SK-N-SH (cell line): ENCODE measurements at regions not wholly inside any gene's neighbourhood (a gene's known extent, or its start where the extent isn't known, plus 50 kb on each side); places are given as distances from the start of the nearest gene placed in this dataset.

Experiments
- CTCF ChIA-PET: fragments of 300-600, 350-600 bp; formaldehyde crosslinking; extraction: SDS; loops from one replicate; lab custom pipeline; 2021; lab: Yijun Ruan, JAX
- POLR2A ChIA-PET: fragments of 350-600 bp; sonication (Branson Sonifier 250); formaldehyde crosslinking; extraction: SDS; loops from one replicate; lab custom pipeline; 2020; ENCODE audit warnings: antibody characterized with exemption, inconsistent platforms; lab: Yijun Ruan, JAX
- DNase-seq: peaks from one replicate; pipeline ENCODE4 v3.0.0; 2012
- H2AFZ ChIP-seq: fragments of 200-600 bp; sonication (generic); 2 replicates; pipeline ENCODE4 v1.8.1; 2016; ENCODE audit warnings: antibody characterized with exemption, mild to moderate bottlenecking, low read depth
- H3F3A ChIP-seq: fragments of 200-600 bp; sonication (generic); replicated peaks from 2 replicates; pipeline ENCODE3; 2016; ENCODE audit warnings: antibody characterized with exemption, mild to moderate bottlenecking; ENCODE audit not compliant: insufficient read depth
- H3K27ac ChIP-seq, 2 experiments: fragments of 200-500 bp in 1 of 2; fragments of 200-600 bp in 1 of 2; sonication (Bioruptor generic) in 1 of 2; sonication (generic), shearing (Covaris generic) in 1 of 2; 2 replicates each; pipeline versions ENCODE4 v1.5.1 to v1.6.1; 2014 to 2016; ENCODE audit warnings: low read depth in 2 of 2, inconsistent platforms in 1 of 2, low read length in 1 of 2, mild to moderate bottlenecking in 1 of 2, mixed read lengths in 1 of 2
- H3K27me3 ChIP-seq: fragments of 200-600 bp; sonication (generic), shearing (Covaris generic); 2 replicates; pipeline ENCODE4 v1.6.1; 2016; ENCODE audit warnings: mixed run types; ENCODE audit not compliant: insufficient read depth
- H3K36me3 ChIP-seq, 2 experiments: fragments of 200-500 bp in 1 of 2; fragments of 200-600 bp in 1 of 2; sonication (Bioruptor generic) in 1 of 2; sonication (generic) in 1 of 2; replicated peaks in 1 of 2; 2 replicates each; pipeline versions ENCODE3 to v1.5.1; 2014 to 2016; ENCODE audit warnings: low read length in 1 of 2, mild to moderate bottlenecking in 1 of 2; ENCODE audit not compliant: insufficient read depth in 2 of 2, control insufficient read depth in 1 of 2
- H3K4me1 ChIP-seq, 2 experiments: fragments of 200-500 bp in 1 of 2; fragments of 200-600 bp in 1 of 2; sonication (Bioruptor generic) in 1 of 2; sonication (generic), shearing (Covaris generic) in 1 of 2; 2 replicates each; pipeline versions ENCODE4 v1.5.1 to v1.6.1; 2014 to 2016; ENCODE audit warnings: low read depth in 1 of 2, low read length in 1 of 2, mixed run types in 1 of 2; ENCODE audit not compliant: insufficient read depth in 2 of 2, control insufficient read depth in 1 of 2
- H3K4me2 ChIP-seq: fragments of 200-600 bp; sonication (generic), shearing (Covaris generic); 2 replicates; pipeline ENCODE4 v1.6.1; 2017; ENCODE audit warnings: mixed run types
- H3K4me3 ChIP-seq, 2 experiments: fragments of 200-500 bp in 1 of 2; fragments of 200-600 bp in 1 of 2; sonication (Bioruptor generic) in 1 of 2; sonication (generic), shearing (Covaris generic) in 1 of 2; 2 replicates each; pipeline versions ENCODE4 v1.5.1 to v1.8.1; 2014 to 2016; ENCODE audit warnings: low read depth in 2 of 2, inconsistent platforms in 1 of 2, low read length in 1 of 2, mild to moderate bottlenecking in 1 of 2, mixed read lengths in 1 of 2, moderate library complexity in 1 of 2
- H3K79me2 ChIP-seq: fragments of 200-600 bp; sonication (generic); 2 replicates; pipeline ENCODE4 v1.8.1; 2017; ENCODE audit warnings: mild to moderate bottlenecking; ENCODE audit not compliant: insufficient read depth
- H3K9ac ChIP-seq: fragments of 200-600 bp; sonication (generic); 2 replicates; pipeline ENCODE4 v1.6.1; 2017; ENCODE audit warnings: mixed run types
- H3K9me2 ChIP-seq: fragments of 200-600 bp; sonication (generic); 2 replicates; pipeline ENCODE4 v1.6.1; 2017; ENCODE audit warnings: mixed run types
- H3K9me3 ChIP-seq: fragments of 200-600 bp; sonication (generic); 2 replicates; pipeline ENCODE4 v1.6.1; 2017; ENCODE audit warnings: mixed run types, mild to moderate bottlenecking, moderate library complexity
- H4K20me1 ChIP-seq: fragments of 200-600 bp; sonication (generic); 2 replicates; pipeline ENCODE4 v1.6.1; 2017; ENCODE audit warnings: mild to moderate bottlenecking, mixed run types; ENCODE audit not compliant: insufficient read depth
- ELF1 ChIP-seq: IDR thresholded peaks from 2 replicates; pipeline ENCODE4 v1.4.0; 2012
- EP300 ChIP-seq, 2 experiments: IDR thresholded peaks; 2 replicates each; pipeline versions ENCODE4 v1.4.0 to v1.6.1; 2012; ENCODE audit warnings: borderline replicate concordance in 1 of 2, low read depth in 1 of 2, low read length in 1 of 2
- FOXJ3 ChIP-seq: sonication (generic); formaldehyde crosslinking; IDR thresholded peaks from 2 replicates; pipeline ENCODE4 v1.5.1; 2020; ENCODE audit warnings: mild to moderate bottlenecking, missing genetic modification reagents
- GATA2 ChIP-seq: sonication (generic); formaldehyde crosslinking; IDR thresholded peaks from 2 replicates; pipeline ENCODE4 v1.5.0; 2020; ENCODE audit warnings: mild to moderate bottlenecking, missing genetic modification reagents
- NRF1 ChIP-seq: IDR thresholded peaks from 2 replicates; pipeline ENCODE4 v1.6.1; 2012; ENCODE audit warnings: low read depth, mild to moderate bottlenecking, low read length
- PBX3 ChIP-seq: IDR thresholded peaks from 2 replicates; pipeline ENCODE4; 2012
- RCOR1 ChIP-seq: fragments of 150-350 bp; IDR thresholded peaks from 2 replicates; pipeline ENCODE4 v1.6.1; 2017; ENCODE audit warnings: antibody characterized with exemption, low read length
- RFX5 ChIP-seq: IDR thresholded peaks from 2 replicates; pipeline ENCODE4 v1.6.1; 2012; ENCODE audit warnings: mild to moderate bottlenecking, improper control_type of control experiment, low read length
- RXRA ChIP-seq: IDR thresholded peaks from 2 replicates; pipeline ENCODE4 v1.4.0; 2012; ENCODE audit warnings: low read depth, mild to moderate bottlenecking, borderline replicate concordance
- TEAD4 ChIP-seq: IDR thresholded peaks from 2 replicates; pipeline ENCODE4 v1.4.0; 2012; ENCODE audit warnings: mild to moderate bottlenecking, borderline replicate concordance; ENCODE audit not compliant: insufficient read depth
- ZBTB33 ChIP-seq: IDR thresholded peaks from 2 replicates; pipeline ENCODE4 v1.4.0; 2012; ENCODE audit warnings: low read depth, borderline replicate concordance
- WGBS: methylation state at CpG from one replicate; pipeline ENCODE4 v1.1.6; 2017; ENCODE audit warnings: low lambda C conversion rate; 5-methylcytosine and 5-hydroxymethylcytosine counted together

GRCh38 chr10:106114656-106115186 lies 1049.8 kb downstream of the SORCS1 start:
- POLR2A ChIA-PET: no interaction called here

GRCh38 chr10:106111246-106111645 lies 1053.3 kb downstream of the SORCS1 start:
- H3K27me3 ChIP-seq: no peaks in the 10 kb centered on the region
- no peak for DNase-seq
- ChIA-PET CTCF (no interaction called here), POLR2A (no interaction called here)
- no peaks in the 10 kb centered on the region for H3K4me1 ChIP-seq
- H3K4me3 ChIP-seq: no peak overlapping the region
- H3K36me3 ChIP-seq: no peaks in the 10 kb centered on the region
- no peaks in the 10 kb centered on the region for H3K9me2 ChIP-seq
- H3K79me2 ChIP-seq: no peaks in the 10 kb centered on the region
- H3K4me2 ChIP-seq: no peak overlapping the region
- H3F3A ChIP-seq: no peaks in the 10 kb centered on the region
- H4K20me1 ChIP-seq: no peaks in the 10 kb centered on the region
- no peak overlapping the region for H2AFZ ChIP-seq
- no peak for TF ChIP-seq RFX5
- TF ChIP-seq PBX3: no peak
- TF ChIP-seq RXRA: no peak
- TF ChIP-seq EP300 (IDR thresholded peaks at IDR 0.05; ENCODE audit: borderline replicate concordance in 1 of 2, low read depth in 1 of 2, low read length in 1 of 2): no peak
- no peak for TF ChIP-seq NRF1
- TF ChIP-seq, all 33 proteins: peak for 0
- Histone ChIP-seq H3K9ac (no peak overlapping the region), H3K9me3 (no peaks in the 10 kb centered on the region), H3K27ac (no peak overlapping the region)
- 8% methylated on average over 1 of the region's 1 CpG for WGBS

More at GRCh38 chr10:106114656-106115186, 1049.8 kb downstream of the SORCS1 start:
- Histone ChIP-seq H3K9me3 (no peaks in the 10 kb centered on the region), H3F3A (no peaks in the 10 kb centered on the region), H3K36me3 (no peaks in the 10 kb centered on the region), H3K4me2 (no peak overlapping the region), H3K4me1 (no peaks in the 10 kb centered on the region), H3K9ac (no peak overlapping the region), H2AFZ (no peak overlapping the region), H3K27ac (no peak overlapping the region), H3K4me3 (no peak overlapping the region), H4K20me1 (no peaks in the 10 kb centered on the region), H3K79me2 (no peaks in the 10 kb centered on the region), H3K27me3 (no peaks in the 10 kb centered on the region), H3K9me2 (no peaks in the 10 kb centered on the region)
- CTCF ChIA-PET: no interaction called here
- no peak for DNase-seq
- 30% methylated on average over 5 of the region's 8 CpGs for WGBS
- TF ChIP-seq FOXJ3 (CRISPR knock-in tag): no peak

- no peak overlapping the region for H3K27ac ChIP-seq
- no peaks in the 10 kb centered on the region for H3K36me3 ChIP-seq
- no peaks in the 10 kb centered on the region for H4K20me1 ChIP-seq
- H3K4me2 ChIP-seq: no peak overlapping the region
- H3K27me3 ChIP-seq: no peaks in the 10 kb centered on the region
- H3K79me2 ChIP-seq: no peaks in the 10 kb centered on the region
- no peak for DNase-seq
- ChIA-PET POLR2A (no interaction called here), CTCF (no interaction called here)
- H3K9me3 ChIP-seq: no peaks in the 10 kb centered on the region
- H3K9me2 ChIP-seq: no peaks in the 10 kb centered on the region
- H2AFZ ChIP-seq: no peak overlapping the region
- TF ChIP-seq NRF1: no peak
- TF ChIP-seq ZBTB33: no peak
- no peak for TF ChIP-seq RCOR1
- TF ChIP-seq TEAD4: no peak
- TF ChIP-seq GATA2 (CRISPR knock-in tag): no peak
- no peak for TF ChIP-seq ELF1
- no peaks in the 10 kb centered on the region for H3F3A ChIP-seq
- H3K4me1 ChIP-seq: no peaks in the 10 kb centered on the region
- no peak overlapping the region for H3K9ac ChIP-seq
- H3K4me3 ChIP-seq: no peak overlapping the region
Measured at GRCh38 chr10:106107706-106108105, 1056.8 kb downstream of the SORCS1 start.
